ENCODE measurements at regions not wholly inside any gene's neighbourhood (a gene's known extent, or its start where the extent isn't known, plus 50 kb on each side); places are given as distances from the start of the nearest gene placed in this dataset.

DNA sequence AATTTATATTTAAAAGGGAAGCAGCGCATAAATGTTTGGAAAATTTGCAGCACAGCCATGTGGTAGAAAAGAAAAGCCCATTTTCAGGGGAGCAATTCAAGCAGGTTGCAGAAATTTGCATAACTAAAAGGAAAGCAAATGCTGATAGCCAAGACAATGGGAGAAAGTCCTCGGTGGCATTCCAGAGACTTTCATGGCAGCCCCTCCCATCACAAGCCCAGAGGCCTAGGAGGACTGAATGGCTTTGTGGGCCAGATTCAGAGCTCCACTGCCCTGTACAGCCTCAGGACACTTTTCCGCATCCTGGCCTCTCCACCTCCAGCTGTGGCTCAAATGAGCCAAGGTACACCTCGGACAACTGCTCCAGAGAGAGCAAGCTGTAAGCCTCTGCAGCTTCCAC is 462.9 kb downstream of the CDK5RAP2 start:
- H3K9me3 ChIP-seq (ENCODE audit: control extremely low read depth in 1 of 3, control insufficient read depth in 2 of 3, insufficient read depth in 1 of 3, low read length in 2 of 3): peaks cover 0 to 6% (median 0%) of the 10 kb centered on the region in 3 donors
- DNase-seq (no peak), ATAC-seq (ENCODE audit: low read depth) (no peak)
- H3K4me2 ChIP-seq (replicated peaks; ENCODE audit: low read depth, low read length, poor library complexity, severe bottlenecking): no peak overlapping the region
- H3K4me1 ChIP-seq (ENCODE audit: control insufficient read depth in 2 of 2, insufficient read depth in 2 of 2, low read length in 2 of 2): no peaks in the 10 kb centered on the region
- no peaks in the 10 kb centered on the region for H4K20me1 ChIP-seq (ENCODE audit: control insufficient read depth, insufficient read depth, low read length, poor library complexity, severe bottlenecking)
- 93% methylated on average over 4 of the region's 4 CpGs for WGBS (ENCODE audit: insufficient coverage)
- H3K36me3 ChIP-seq (replicated peaks in 1 of 2; ENCODE audit: control extremely low read depth in 1 of 2, control insufficient read depth in 1 of 2, extremely low read depth in 1 of 2, insufficient read depth in 2 of 2, low read length in 1 of 2): no peaks in the 10 kb centered on the region
- no peak overlapping the region for H3K4me3 Mint-ChIP-seq
- H3K27me3 ChIP-seq (replicated peaks in 1 of 4; ENCODE audit: control extremely low read depth in 1 of 4, control insufficient read depth in 3 of 4, insufficient read depth in 4 of 4, low read length in 3 of 4): no peaks in the 10 kb centered on the region
- ChIA-PET CTCF (no interaction called here), POLR2A (no interaction called here)
- intact Hi-C loops (cut with micrococcal nuclease): no loop called here
- no peak overlapping the region for H3K27ac Mint-ChIP-seq
- no peak overlapping the region for H2AFZ ChIP-seq (ENCODE audit: insufficient read depth, low read depth, low read length, poor library complexity, severe bottlenecking)
- H3K27ac ChIP-seq (ENCODE audit: low read length in 2 of 2): no peak overlapping the region
- no peak overlapping the region for H3K4me3 ChIP-seq (ENCODE audit: control extremely low read depth in 1 of 5, extremely low read depth in 1 of 5, insufficient read depth in 1 of 5, low read depth in 2 of 5, low read length in 4 of 5)
- no peak overlapping the region for H3K9ac ChIP-seq (ENCODE audit: low read length)
- TF ChIP-seq, protein P1, sequence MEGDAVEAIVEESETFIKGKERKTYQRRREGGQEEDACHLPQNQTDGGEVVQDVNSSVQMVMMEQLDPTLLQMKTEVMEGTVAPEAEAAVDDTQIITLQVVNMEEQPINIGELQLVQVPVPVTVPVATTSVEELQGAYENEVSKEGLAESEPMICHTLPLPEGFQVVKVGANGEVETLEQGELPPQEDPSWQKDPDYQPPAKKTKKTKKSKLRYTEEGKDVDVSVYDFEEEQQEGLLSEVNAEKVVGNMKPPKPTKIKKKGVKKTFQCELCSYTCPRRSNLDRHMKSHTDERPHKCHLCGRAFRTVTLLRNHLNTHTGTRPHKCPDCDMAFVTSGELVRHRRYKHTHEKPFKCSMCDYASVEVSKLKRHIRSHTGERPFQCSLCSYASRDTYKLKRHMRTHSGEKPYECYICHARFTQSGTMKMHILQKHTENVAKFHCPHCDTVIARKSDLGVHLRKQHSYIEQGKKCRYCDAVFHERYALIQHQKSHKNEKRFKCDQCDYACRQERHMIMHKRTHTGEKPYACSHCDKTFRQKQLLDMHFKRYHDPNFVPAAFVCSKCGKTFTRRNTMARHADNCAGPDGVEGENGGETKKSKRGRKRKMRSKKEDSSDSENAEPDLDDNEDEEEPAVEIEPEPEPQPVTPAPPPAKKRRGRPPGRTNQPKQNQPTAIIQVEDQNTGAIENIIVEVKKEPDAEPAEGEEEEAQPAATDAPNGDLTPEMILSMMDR (IDR thresholded peaks at IDR 0.05): no peak
- no peak for TF ChIP-seq EZH2 (IDR thresholded peaks at IDR 0.05; ENCODE audit: borderline replicate concordance, insufficient read depth, low read depth, low read length, poor library complexity, severe bottlenecking)
- H3K79me2 ChIP-seq (ENCODE audit: control insufficient read depth, insufficient read depth, low read length): no peaks in the 10 kb centered on the region
- peaks cover 2% of the 10 kb centered on the region for H3K9me3 Mint-ChIP-seq (ENCODE audit: insufficient read depth)
- no peaks in the 10 kb centered on the region for H3K4me1 Mint-ChIP-seq
- peaks cover 3% of the 10 kb centered on the region for H3K27me3 Mint-ChIP-seq

DNA sequence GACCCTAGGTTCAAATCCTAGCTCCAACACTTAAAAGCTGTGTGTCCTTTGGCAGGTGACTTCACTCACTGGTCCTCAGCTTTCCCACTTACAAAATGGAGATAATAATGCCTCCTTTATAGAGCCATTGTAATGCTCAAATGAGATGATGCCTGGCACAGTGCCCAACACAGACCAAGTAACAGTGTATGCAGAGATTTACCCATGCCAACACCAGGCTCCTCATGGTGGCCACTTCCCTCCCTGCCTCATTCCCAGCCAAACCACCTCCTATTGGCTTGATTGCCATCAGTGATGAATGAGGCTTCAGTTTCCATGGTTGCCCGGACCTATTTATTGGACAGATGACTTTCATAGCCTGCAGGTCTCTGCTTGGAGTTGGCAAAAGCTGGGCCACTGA is 469.4 kb downstream of the CDK5RAP2 start:
- no peak overlapping the region for H3K9ac ChIP-seq (ENCODE audit: low read length)
- no peaks in the 10 kb centered on the region for H3K4me1 ChIP-seq (ENCODE audit: control insufficient read depth in 2 of 2, insufficient read depth in 2 of 2, low read length in 2 of 2)
- CTCF ChIA-PET: no interaction called here
- ATAC-seq (ENCODE audit: low read depth): no peak
- TF ChIP-seq, protein P1 (IDR thresholded peaks at IDR 0.05): no peak
- TF ChIP-seq EZH2 (IDR thresholded peaks at IDR 0.05; ENCODE audit: borderline replicate concordance, insufficient read depth, low read depth, low read length, poor library complexity, severe bottlenecking): no peak
- H3K36me3 ChIP-seq (replicated peaks in 1 of 2; ENCODE audit: control extremely low read depth in 1 of 2, control insufficient read depth in 1 of 2, extremely low read depth in 1 of 2, insufficient read depth in 2 of 2, low read length in 1 of 2): no peaks in the 10 kb centered on the region
- no peak overlapping the region for H3K4me3 Mint-ChIP-seq
- intact Hi-C loops (cut with micrococcal nuclease): no loop called here
- no peaks in the 10 kb centered on the region for H4K20me1 ChIP-seq (ENCODE audit: control insufficient read depth, insufficient read depth, low read length, poor library complexity, severe bottlenecking)
- H3K27me3 Mint-ChIP-seq: peaks cover 8% of the 10 kb centered on the region
- H3K9me3 Mint-ChIP-seq (ENCODE audit: insufficient read depth): no peaks in the 10 kb centered on the region
- H3K79me2 ChIP-seq (ENCODE audit: control insufficient read depth, insufficient read depth, low read length): no peaks in the 10 kb centered on the region
- H3K4me3 ChIP-seq (ENCODE audit: control extremely low read depth in 1 of 5, extremely low read depth in 1 of 5, insufficient read depth in 1 of 5, low read depth in 2 of 5, low read length in 4 of 5): no peak overlapping the region
- no peaks in the 10 kb centered on the region for H3K27me3 ChIP-seq (replicated peaks in 1 of 4; ENCODE audit: control extremely low read depth in 1 of 4, control insufficient read depth in 3 of 4, insufficient read depth in 4 of 4, low read length in 3 of 4)
- H3K27ac ChIP-seq (ENCODE audit: low read length in 2 of 2): no peak overlapping the region
- POLR2A ChIA-PET: no interaction called here
- no peaks in the 10 kb centered on the region for H3K4me1 Mint-ChIP-seq
- no peaks in the 10 kb centered on the region for H3K9me3 ChIP-seq (ENCODE audit: control extremely low read depth in 1 of 3, control insufficient read depth in 2 of 3, insufficient read depth in 1 of 3, low read length in 2 of 3)
- no peak overlapping the region for H3K27ac Mint-ChIP-seq
- no peak overlapping the region for H2AFZ ChIP-seq (ENCODE audit: insufficient read depth, low read depth, low read length, poor library complexity, severe bottlenecking)
- H3K4me2 ChIP-seq (replicated peaks; ENCODE audit: low read depth, low read length, poor library complexity, severe bottlenecking): no peak overlapping the region
- no peak for DNase-seq
- 89% methylated on average over 1 of the region's 1 CpG for WGBS (ENCODE audit: insufficient coverage)
